Right renal cortex interstitium (tissue), 3 donors: ENCODE measurements at regions not wholly inside any gene's neighbourhood (a gene's known extent, or its start where the extent isn't known, plus 50 kb on each side); places are given as distances from the start of the nearest gene placed in this dataset.

Experiments
- DNase-seq, 3 donors: peaks; one replicate each; pipeline ENCODE4 v3.0.0-alpha.2; 2013; ENCODE audit warnings: low read depth in 3 of 3, low spot score in 2 of 3

- no peak for DNase-seq
These were observed 644.3 kb upstream of the PTCHD4 start for GRCh38 chr6:48755315-48755714.

GRCh38 chr6:48754641-48755040 lies 643.6 kb upstream of the PTCHD4 start:
- no peak for DNase-seq

GRCh38 chr6:48750861-48751260 lies 639.9 kb upstream of the PTCHD4 start:
- no peak for DNase-seq

GRCh38 chr6:48747471-48747870 lies 636.5 kb upstream of the PTCHD4 start:
- no peak for DNase-seq

DNA sequence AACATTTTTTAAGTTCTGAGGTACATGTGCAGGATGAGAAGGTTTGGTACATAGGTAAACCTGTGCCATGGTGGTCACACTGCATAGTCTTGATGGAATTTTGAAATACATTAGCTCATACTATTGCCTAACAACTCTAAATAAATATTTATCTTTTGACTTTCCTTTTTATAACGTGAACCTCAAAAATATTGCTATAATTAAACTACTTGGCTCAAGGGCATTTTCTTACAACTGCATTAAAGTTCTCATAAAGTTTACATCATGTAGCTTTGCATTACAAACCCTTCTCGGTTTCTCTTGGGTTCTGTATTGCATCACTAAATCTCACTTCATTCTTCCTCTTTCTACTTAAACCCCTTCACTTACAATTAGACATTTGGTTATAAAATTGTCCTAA lies 636.0 kb upstream of the PTCHD4 start:
- DNase-seq, result no peak

GRCh38 chr6:48744948-48745347 lies 634.0 kb upstream of the PTCHD4 start:
- no peak for DNase-seq

- DNase-seq, result no peak
These were observed 632.7 kb upstream of the PTCHD4 start for GRCh38 chr6:48743738-48744137.

DNA sequence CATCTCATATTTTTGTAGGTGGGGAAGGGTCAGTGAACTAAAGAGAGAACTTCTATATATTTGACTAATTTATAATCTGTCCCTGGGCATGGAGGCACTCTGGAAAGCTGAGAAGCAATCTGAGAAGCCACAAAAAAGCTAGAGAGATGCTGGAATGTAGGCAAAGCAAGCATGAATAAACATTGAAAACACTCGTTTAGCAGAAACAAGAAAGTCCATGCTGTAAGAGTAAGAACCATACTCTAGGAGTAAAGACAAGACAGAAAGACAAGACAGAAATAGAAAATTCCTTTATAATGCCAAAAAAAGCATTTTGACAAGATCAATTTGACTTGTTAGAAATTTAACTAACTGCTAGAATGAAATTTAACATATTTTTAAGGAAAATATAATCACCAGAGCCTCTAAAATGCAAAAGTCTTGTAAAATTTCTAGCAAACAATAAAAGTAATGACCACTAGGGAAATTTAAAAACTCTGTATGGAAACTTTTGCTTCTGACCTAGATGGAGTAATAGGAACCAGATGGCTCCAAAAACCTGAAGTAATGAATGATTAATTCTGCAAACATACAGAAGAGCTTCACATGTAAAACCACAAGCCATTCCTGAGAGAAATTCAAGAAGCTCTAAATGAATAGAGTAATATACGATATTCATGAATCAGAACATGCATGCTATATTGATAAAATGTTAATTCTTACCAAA lies 625.7 kb upstream of the PTCHD4 start:
- no peak for DNase-seq

DNA sequence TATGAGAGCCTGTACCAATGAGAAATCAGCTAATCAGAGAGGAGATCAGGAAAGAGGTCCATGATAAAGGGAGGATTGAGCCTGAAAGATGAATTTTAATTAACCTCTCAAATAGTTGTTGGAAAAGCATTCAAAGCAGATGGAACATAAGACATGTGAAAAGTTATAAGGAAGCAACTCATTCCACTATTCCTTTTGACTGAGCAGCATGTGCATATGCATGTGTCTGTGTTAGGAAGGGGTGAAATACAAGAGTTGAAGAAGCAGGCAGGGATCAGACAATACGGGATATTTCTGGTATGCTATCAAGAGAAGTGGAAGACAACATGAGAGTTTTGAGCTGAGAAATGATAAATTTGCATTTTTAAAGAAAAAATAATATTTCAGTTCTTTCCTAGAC lies 624.8 kb upstream of the PTCHD4 start:
- no peak for DNase-seq

DNA sequence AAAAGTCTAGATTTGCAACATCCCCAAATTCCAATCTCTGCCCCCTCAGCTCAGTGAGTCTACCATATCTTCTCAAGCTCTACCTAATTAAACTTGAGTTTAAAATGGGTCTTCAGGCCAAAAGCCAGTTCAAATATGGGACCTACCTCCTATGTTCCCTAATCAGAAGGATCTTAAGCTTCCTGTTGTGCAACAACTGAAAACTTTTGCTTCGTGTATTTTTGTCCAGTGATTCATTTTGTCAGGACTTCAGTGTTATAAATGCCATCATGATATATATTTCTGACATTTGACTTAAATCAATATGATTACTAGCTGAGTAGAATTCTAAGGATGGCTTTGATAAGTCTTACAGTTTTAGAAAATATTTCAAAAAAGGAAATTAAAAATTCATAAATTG lies 622.6 kb upstream of the PTCHD4 start:
- DNase-seq, result no peak

DNA sequence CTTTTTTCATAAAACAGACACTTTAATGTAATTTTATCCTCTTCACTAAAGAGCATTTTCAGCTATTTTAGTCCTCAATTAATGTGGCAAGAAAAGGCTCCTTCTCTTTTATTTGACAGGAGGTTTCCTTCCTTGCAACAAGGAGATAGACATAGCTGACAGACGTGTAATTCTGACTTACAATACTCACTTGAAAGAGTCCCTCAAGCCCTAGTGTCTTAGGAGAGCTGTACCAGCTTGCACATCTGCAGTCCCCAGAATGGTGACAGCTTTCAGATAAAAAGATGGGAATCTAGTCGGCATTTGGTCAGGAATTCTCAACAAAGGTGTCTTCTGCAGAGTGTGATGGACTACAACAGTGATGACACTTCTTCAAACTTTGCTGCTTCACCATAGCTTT lies 603.7 kb upstream of the PTCHD4 start:
- no peak for DNase-seq

DNA sequence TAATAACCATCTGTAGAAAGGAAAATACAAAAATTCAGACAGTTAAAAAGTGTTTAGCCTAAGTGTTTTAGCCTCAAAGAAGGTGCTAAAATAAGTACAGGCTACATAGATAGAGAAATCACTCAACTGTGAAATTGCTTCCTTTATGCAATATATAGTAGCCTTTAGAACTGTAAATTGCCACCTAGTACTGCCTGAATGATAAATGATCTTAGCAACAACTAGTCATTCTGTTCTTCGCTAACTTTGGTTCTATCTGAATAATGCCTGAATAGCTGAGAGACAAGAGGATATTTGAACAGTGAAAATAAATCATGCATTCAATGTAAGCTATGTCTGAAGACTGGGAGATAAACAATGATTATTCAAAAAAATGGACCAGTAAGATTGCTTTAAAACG lies 603.3 kb upstream of the PTCHD4 start:
- no peak for DNase-seq

DNA sequence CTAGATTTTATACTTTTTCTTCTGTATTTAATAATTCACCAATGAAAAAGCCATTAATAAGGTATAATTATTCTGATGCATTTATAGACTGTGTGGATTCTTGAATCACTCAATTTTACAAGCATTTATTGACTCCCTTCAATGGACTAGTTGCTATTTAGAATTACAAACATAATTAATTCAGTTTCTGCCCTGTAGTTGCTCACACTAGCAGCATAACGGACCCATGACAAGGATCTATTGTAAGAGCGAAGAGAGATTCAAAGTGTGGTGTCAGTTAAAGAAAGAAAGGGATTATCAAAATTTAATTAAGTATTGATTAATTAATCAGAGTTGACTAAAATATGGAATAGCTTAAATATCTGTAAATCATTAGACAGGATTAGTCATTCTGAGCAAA lies 602.6 kb upstream of the PTCHD4 start:
- DNase-seq, result no peak

DNA sequence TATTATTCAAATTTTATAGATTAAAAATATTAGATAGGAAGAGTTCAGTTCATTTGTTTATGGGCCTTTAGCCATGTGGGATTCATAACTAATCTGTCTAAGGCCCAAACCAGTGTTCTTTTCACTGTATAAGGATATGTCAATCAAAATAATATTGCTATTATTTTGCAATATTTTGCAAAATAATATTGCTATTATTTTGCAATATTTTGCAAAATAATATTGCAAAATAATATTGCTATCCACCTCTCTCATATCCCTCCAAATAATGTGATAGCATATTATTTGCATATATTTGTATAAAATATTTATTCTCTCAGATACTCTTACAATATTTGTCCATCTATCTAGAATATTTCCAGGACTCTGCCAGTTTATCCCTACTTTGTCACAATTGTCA lies 595.3 kb upstream of the PTCHD4 start:
- DNase-seq, result no peak

DNA sequence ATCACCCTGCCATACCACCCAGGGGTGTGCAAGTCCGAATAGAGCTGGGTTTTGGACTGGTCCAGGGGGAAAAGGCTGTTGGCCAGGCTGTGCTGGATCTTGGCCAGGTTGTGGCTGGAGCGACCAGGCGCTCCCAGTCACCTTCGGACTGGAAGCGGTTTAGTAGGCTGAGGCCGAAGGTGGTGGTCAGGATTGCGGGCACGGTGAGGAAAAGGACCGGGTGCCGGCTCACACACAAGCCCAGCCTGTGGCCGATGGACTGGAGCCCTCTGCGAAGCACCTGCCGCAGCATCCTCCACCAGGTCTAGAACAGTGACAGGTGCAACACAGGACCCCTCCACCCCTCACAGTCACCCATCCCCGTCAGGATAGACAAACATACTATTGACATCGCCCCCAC lies 590.6 kb upstream of the PTCHD4 start:
- DNase-seq, result no peak

GRCh38 chr6:48695872-48696271 lies 584.9 kb upstream of the PTCHD4 start:
- DNase-seq, result no peak

- DNase-seq, result no peak
These were observed 580.4 kb upstream of the PTCHD4 start for GRCh38 chr6:48691420-48691819.

DNA sequence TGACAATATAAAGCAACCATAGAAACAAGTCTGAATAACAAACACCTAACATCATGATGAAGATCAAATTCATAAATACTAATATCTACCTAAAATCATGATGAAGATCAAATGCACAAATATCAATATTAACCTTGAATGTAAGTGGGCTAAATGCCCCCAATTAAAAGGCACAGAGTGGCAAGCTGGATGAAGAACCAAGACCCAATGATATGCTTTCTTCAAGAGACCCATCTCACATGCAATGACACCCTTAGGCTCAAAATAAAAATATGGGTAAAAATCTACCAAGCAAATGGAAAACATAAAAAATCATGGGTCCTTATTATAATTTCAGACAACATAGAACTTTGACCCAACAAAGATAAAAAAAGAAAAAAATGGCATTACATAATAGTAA lies 578.5 kb upstream of the PTCHD4 start:
- DNase-seq, result no peak

DNA sequence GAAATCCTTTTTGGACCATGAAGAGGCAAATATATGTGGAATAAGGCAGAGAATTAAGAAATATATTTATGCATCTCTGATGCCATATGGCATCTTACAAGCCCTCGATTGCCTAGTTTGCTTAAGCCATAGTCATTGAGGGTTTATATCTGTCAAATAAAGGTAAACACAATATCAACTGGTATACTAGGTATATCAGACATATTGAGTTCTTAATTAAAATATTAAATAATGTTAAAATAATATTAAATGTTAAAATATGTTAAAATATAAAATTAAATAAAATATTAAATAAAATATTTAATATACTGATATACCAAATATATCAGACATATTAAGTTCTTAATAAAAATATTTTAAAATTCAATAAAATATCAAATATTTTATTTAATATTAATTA lies 567.4 kb upstream of the PTCHD4 start:
- DNase-seq, result no peak

DNA sequence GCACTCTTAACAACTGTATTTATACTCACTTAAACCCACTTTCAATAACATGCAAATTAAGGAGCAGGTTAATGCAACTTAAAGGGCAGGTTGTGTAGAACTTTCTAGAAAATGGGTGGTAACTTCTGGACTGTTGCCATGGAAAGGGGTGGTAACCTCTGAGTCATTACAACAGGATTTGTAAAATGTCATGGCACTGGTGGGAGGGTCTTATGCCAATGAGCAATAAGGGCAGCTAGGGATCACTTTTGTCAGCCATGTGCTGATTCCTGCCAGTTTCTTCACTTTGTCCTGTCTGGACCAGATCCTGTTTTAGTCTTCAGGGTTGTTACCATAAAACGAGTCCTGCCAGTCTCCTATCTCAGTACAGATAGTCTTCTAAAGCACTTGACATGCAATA lies 560.5 kb upstream of the PTCHD4 start:
- DNase-seq, result no peak

GRCh38 chr6:48670546-48670945 lies 559.5 kb upstream of the PTCHD4 start:
- no peak for DNase-seq

DNA sequence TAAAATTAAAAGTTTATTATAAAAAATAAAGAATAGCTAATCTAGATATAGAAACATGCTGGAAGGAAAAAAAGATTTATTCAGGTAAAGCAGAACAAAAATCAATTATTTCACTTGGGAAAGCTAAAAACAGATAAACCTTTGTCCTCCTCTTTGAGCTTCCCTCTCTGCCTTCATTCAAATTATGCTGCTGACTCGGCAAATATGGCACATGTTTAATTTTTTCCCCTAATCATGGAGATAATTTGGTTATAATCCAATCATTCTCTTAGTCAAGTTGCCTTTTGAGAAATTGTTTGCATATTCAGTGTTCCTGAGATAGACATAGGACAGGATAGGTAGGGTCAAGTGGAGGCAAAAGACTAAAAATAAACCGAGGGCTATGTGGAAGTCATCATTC lies 556.8 kb upstream of the PTCHD4 start:
- no peak for DNase-seq

DNA sequence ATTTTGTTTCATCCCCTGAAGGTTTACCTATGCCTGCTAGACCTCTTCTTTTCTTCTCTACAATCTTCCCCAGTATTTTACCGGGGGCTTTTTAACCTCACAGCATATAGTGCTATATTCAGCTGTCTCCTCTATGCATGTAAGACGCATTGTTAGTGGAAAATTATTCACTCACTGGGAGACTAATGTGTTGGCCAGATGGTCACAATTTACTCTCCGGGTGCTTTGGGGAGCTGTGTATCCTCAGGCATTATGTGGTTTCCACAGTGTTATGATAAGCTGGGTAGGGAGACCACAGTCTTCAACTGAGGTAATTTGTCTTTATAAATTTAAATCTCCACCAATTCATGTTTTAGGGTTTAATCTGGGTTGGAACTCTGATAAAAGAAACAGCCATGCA lies 553.8 kb upstream of the PTCHD4 start:
- DNase-seq, result no peak
